Right kidney (tissue), 1 donor: ENCODE measurements at regions not wholly inside any gene's neighbourhood (a gene's known extent, or its start where the extent isn't known, plus 50 kb on each side); places are given as distances from the start of the nearest gene placed in this dataset.
"Not testable (repeated sequence)": the region's sequence is repeated elsewhere in the genome, so short reads cannot be mapped to it uniquely, and the experiment has no call there.

Experiments
- DNase-seq: peaks from one replicate; pipeline ENCODE4 v3.0.0-alpha.2; 2016

- no peak for DNase-seq
Measured at GRCh38 chr14:89067293-89067972, 243.0 kb downstream of the TTC8 start.

- DNase-seq: no peak
Measured at GRCh38 chr14:89078021-89078795, 253.8 kb downstream of the TTC8 start.

- no peak for DNase-seq
Measured at GRCh38 chr14:89085231-89085731, 260.8 kb downstream of the TTC8 start.

GRCh38 chr14:89085737-89086382 is 261.4 kb downstream of the TTC8 start:
- DNase-seq: no peak

- DNase-seq: no peak
Measured at GRCh38 chr14:89088530-89088929, 264.1 kb downstream of the TTC8 start.

- no peak for DNase-seq
Measured at GRCh38 chr14:89089330-89089729, 264.9 kb downstream of the TTC8 start.

- no peak for DNase-seq
Measured at GRCh38 chr14:89091781-89092180, 267.3 kb downstream of the TTC8 start.

GRCh38 chr14:89093083-89093730 is 268.8 kb downstream of the TTC8 start:
- no peak for DNase-seq

GRCh38 chr14:89095036-89095435 is 270.6 kb downstream of the TTC8 start:
- DNase-seq: no peak

- no peak for DNase-seq
Measured at GRCh38 chr14:89096946-89097345, 272.5 kb downstream of the TTC8 start.

- no peak for DNase-seq
Measured at GRCh38 chr14:89098254-89098653, 273.8 kb downstream of the TTC8 start.

GRCh38 chr14:89104171-89104817 is 279.8 kb downstream of the TTC8 start:
- not testable (repeated sequence) for DNase-seq

- not testable (repeated sequence) for DNase-seq
Measured at GRCh38 chr14:89104861-89105260, 280.4 kb downstream of the TTC8 start.
